ENCODE measurements at regions not wholly inside any gene's neighbourhood (a gene's known extent, or its start where the extent isn't known, plus 50 kb on each side); places are given as distances from the start of the nearest gene placed in this dataset.

DNA sequence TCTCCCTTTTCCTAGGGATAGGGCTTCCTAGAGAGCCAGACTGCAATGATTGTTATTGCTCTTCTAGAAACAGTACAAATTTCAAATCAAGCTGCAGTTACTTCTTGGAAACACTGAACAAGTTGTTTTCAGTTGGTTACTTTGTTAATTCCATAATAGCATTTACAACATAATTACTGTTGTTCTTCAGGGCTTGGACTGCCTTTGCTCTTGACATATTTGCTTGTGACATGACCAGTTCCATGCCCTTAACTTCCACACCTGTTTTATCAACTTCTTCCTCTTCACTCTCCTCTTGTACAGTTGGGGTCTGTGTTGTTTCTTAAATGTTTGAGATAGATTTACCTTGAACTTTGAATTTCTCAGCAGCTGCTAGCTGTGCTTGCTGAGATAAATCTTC, 104.4 kb downstream of the SEC23IP start:
- TF ChIP-seq YY1 (IDR thresholded peaks at IDR 0.05; ENCODE audit: insufficient read depth, insufficient read length) (no peak), SUZ12 (IDR thresholded peaks at IDR 0.05; ENCODE audit: extremely low read depth, insufficient read depth, insufficient read length) (no peak), ZNF274 (IDR thresholded peaks at IDR 0.05; ENCODE audit: low read depth, low read length) (no peak)
- H3K9ac ChIP-seq (ENCODE audit: insufficient read length, low read depth), result no peak overlapping the region
- H3K36me3 ChIP-seq (ENCODE audit: insufficient read depth, insufficient read length, low read length), result no peaks in the 10 kb centered on the region
- H3K27me3 ChIP-seq (ENCODE audit: insufficient read depth, insufficient read length), result no peaks in the 10 kb centered on the region
- no peak for DNase-seq (ENCODE audit: low read depth, low spot score)
- no peak overlapping the region for H3K4me3 ChIP-seq (ENCODE audit: insufficient read length, low read depth)
- H3K9me3 ChIP-seq (ENCODE audit: insufficient read depth, low read length), result 0 out of 2 replicates have a peak, but pooled peaks cover 7% of the 10 kb centered on the region
- no peaks in the 10 kb centered on the region for H3K4me1 ChIP-seq (ENCODE audit: insufficient read depth, insufficient read length)

DNA sequence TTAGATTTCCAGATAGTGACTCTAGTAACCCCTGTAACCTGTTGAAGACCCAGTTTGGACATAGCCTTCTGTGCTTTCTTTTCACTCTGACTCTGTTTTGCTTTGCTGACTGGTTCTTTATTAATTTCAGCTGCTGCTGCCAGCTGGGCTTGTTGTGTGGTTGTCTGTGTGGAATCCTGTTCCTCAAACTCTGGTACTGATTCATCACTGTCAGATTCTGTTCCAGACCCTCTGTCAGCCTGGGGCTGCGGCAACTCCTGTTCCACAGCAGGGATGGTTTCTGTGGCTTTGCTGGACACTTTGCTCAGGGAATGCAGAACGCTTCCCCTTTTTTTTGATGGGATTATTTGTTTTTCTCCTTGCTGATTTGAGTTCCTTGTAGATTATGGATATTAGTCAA, 104.9 kb downstream of the SEC23IP start:
- H3K4me1 ChIP-seq (ENCODE audit: insufficient read depth, insufficient read length), result no peaks in the 10 kb centered on the region
- H3K4me3 ChIP-seq (ENCODE audit: insufficient read length, low read depth), result no peak overlapping the region
- TF ChIP-seq ZNF274 (IDR thresholded peaks at IDR 0.05; ENCODE audit: low read depth, low read length), result no peak
- TF ChIP-seq SUZ12 (IDR thresholded peaks at IDR 0.05; ENCODE audit: extremely low read depth, insufficient read depth, insufficient read length), result no peak
- no peak for TF ChIP-seq YY1 (IDR thresholded peaks at IDR 0.05; ENCODE audit: insufficient read depth, insufficient read length)
- H3K36me3 ChIP-seq (ENCODE audit: insufficient read depth, insufficient read length, low read length), result no peaks in the 10 kb centered on the region
- no peak for DNase-seq (ENCODE audit: low read depth, low spot score)
- H3K27me3 ChIP-seq (ENCODE audit: insufficient read depth, insufficient read length), result no peaks in the 10 kb centered on the region
- H3K9ac ChIP-seq (ENCODE audit: insufficient read length, low read depth), result no peak overlapping the region
- 0 out of 2 replicates have a peak, but pooled peaks cover 7% of the 10 kb centered on the region for H3K9me3 ChIP-seq (ENCODE audit: insufficient read depth, low read length)

DNA sequence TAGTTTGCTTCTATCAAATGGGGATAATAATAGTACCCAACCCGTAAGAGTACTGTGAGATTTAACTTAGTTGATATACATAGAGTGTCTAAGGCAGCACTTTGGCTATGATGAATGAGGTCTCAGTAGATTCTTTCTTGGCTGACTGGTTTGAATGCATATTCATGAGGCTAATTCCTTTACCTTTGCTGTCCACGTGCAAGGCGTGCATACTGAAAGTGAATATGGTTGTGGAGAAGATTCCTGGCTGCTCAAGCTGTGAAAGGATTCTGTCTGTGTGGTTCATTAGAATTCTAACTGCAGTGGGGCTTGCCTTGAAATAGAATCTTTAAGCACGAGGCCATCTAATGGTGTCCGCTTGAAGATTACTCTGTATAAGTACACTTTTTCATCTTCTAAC, 110.3 kb downstream of the SEC23IP start:
- Histone ChIP-seq H3K4me1 (ENCODE audit: insufficient read depth, insufficient read length) (no peaks in the 10 kb centered on the region), H3K27me3 (ENCODE audit: insufficient read depth, insufficient read length) (no peaks in the 10 kb centered on the region), H3K36me3 (ENCODE audit: insufficient read depth, insufficient read length, low read length) (no peaks in the 10 kb centered on the region), H3K9ac (ENCODE audit: insufficient read length, low read depth) (no peak overlapping the region), H3K4me3 (ENCODE audit: insufficient read length, low read depth) (no peak overlapping the region), H3K9me3 (ENCODE audit: insufficient read depth, low read length) (no peaks in the 10 kb centered on the region)
- no peak for DNase-seq (ENCODE audit: low read depth, low spot score)
- TF ChIP-seq SUZ12 (IDR thresholded peaks at IDR 0.05; ENCODE audit: extremely low read depth, insufficient read depth, insufficient read length) (no peak), ZNF274 (IDR thresholded peaks at IDR 0.05; ENCODE audit: low read depth, low read length) (no peak), YY1 (IDR thresholded peaks at IDR 0.05; ENCODE audit: insufficient read depth, insufficient read length) (no peak)

DNA sequence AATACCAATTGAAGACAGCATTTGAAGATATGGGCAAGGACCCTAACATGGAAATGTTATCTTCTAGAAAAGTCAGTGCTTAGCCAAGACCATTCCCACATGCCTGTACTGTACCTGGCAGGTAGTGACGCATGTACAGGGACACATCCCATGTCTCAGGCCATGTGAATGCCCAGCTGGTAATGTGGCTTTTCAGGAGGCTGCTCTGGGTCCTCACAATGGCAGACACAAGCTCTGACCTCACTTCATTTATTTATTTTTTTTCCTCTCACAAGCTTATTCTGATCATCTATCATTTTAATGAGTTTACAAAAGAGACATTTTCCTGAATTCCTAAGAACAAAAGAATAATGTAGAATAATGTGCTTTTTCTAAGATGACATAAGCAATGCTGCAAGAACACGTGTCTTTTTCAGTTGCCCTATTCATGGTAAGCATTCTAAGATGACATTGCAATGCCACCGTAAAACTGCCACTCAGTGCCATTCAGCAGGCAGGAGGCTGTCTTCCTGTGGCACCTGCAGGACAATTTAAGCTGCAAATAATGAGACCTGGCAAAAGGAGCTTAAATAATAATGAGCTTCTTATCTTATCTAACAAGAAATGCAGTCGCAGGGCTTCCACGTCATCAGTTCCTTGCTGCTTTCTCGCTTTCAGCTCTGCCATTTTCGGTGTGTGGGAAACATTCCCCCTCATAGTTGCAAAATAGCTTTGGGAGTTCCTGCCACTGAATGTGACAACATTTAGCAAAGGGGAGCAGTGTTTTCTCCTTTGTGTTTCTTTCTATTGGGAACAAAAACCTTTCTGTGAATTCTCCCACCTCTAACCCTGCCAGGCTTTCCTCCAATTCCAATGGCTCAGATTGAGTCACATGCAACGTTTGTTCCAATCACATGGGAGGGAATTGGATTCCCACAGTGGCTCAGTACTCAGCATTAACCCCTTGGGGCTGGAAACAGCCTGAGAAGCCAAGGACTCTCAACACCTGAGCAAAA, 113.0 kb downstream of the SEC23IP start:
- TF ChIP-seq YY1 (IDR thresholded peaks at IDR 0.05; ENCODE audit: insufficient read depth, insufficient read length) (no peak), SUZ12 (IDR thresholded peaks at IDR 0.05; ENCODE audit: extremely low read depth, insufficient read depth, insufficient read length) (no peak), ZNF274 (IDR thresholded peaks at IDR 0.05; ENCODE audit: low read depth, low read length) (no peak)
- Histone ChIP-seq H3K9me3 (ENCODE audit: insufficient read depth, low read length) (no peaks in the 10 kb centered on the region), H3K4me3 (ENCODE audit: insufficient read length, low read depth) (no peak overlapping the region), H3K36me3 (ENCODE audit: insufficient read depth, insufficient read length, low read length) (no peaks in the 10 kb centered on the region), H3K9ac (ENCODE audit: insufficient read length, low read depth) (no peak overlapping the region), H3K27me3 (ENCODE audit: insufficient read depth, insufficient read length) (no peaks in the 10 kb centered on the region), H3K4me1 (ENCODE audit: insufficient read depth, insufficient read length) (no peaks in the 10 kb centered on the region)
- no peak for DNase-seq (ENCODE audit: low read depth, low spot score)

DNA sequence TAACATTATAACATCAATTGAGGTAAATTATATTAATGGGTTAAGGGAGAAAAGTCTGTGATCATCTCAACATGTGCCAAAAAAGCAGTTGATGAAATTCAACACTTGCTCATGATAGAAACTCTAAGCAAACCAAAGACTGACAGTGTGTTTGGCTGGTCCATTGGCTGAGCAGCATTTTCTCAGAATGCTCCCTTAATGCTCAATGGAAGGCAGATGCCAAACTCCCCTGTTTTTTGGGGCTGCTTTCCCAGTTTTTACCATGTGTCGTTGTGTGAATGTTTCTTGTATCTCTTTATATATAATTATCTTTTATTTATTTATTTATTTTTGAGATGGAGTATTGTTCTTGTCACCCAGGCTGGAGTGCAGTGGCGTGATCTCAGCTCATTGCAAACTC, 114.7 kb downstream of the SEC23IP start:
- TF ChIP-seq ZNF274 (IDR thresholded peaks at IDR 0.05; ENCODE audit: low read depth, low read length), result no peak
- TF ChIP-seq YY1 (IDR thresholded peaks at IDR 0.05; ENCODE audit: insufficient read depth, insufficient read length), result no peak
- TF ChIP-seq SUZ12 (IDR thresholded peaks at IDR 0.05; ENCODE audit: extremely low read depth, insufficient read depth, insufficient read length), result no peak
- Histone ChIP-seq H3K27me3 (ENCODE audit: insufficient read depth, insufficient read length) (no peaks in the 10 kb centered on the region), H3K4me3 (ENCODE audit: insufficient read length, low read depth) (no peak overlapping the region), H3K36me3 (ENCODE audit: insufficient read depth, insufficient read length, low read length) (no peaks in the 10 kb centered on the region), H3K9ac (ENCODE audit: insufficient read length, low read depth) (no peak overlapping the region), H3K9me3 (ENCODE audit: insufficient read depth, low read length) (no peaks in the 10 kb centered on the region), H3K4me1 (ENCODE audit: insufficient read depth, insufficient read length) (peaks cover 4% of the 10 kb centered on the region)
- no peak for DNase-seq (ENCODE audit: low read depth, low spot score)

DNA sequence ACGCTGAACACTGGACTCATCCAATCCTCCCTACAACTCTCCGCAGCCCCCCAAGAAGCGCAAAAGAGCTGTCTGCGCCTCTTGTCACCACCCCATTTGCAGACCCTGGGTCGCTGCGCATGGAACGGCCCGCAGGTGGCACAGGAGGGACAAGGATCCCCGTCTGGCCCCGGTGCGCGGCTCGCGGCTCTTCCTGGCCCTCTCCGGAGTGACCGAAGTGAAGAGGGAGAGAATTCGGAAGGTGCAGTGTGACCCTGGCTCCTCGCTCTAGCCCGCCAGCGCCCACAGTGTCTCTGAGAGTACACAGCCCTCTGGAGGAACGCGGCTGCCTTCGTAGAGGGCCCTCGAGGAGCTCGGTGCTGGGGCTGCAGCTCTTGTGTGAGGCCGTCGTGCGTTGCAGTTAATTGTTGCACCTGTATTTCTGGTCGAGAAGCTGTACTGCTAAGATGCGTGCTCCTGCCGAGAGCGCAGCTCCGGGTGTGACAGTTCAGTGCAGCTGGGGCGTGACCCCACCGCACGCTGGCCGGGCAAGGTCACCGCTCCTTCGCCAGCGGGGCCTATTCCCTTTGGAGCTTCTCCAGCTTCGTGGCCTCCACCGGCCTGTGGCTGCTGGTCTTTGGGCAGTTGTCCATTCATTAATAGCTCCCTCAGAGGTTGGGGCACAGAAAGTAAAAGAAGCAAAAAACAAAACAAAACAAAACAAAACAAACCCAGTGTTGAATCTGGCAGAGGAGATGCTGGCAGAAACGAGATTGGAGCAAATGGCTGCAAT, 119.0 kb downstream of the SEC23IP start:
- no peaks in the 10 kb centered on the region for H3K9me3 ChIP-seq (ENCODE audit: insufficient read depth, low read length)
- TF ChIP-seq SUZ12 (IDR thresholded peaks at IDR 0.05; ENCODE audit: extremely low read depth, insufficient read depth, insufficient read length) (no peak), YY1 (IDR thresholded peaks at IDR 0.05; ENCODE audit: insufficient read depth, insufficient read length) (no peak), ZNF274 (IDR thresholded peaks at IDR 0.05; ENCODE audit: low read depth, low read length) (no peak)
- no peak overlapping the region for H3K9ac ChIP-seq (ENCODE audit: insufficient read length, low read depth)
- peaks cover 4% of the 10 kb centered on the region for H3K4me1 ChIP-seq (ENCODE audit: insufficient read depth, insufficient read length)
- no peak overlapping the region for H3K4me3 ChIP-seq (ENCODE audit: insufficient read length, low read depth)
- H3K27me3 ChIP-seq (ENCODE audit: insufficient read depth, insufficient read length), result no peaks in the 10 kb centered on the region
- H3K36me3 ChIP-seq (ENCODE audit: insufficient read depth, insufficient read length, low read length), result no peaks in the 10 kb centered on the region
- DNase-seq (ENCODE audit: low read depth, low spot score), result no peak

DNA sequence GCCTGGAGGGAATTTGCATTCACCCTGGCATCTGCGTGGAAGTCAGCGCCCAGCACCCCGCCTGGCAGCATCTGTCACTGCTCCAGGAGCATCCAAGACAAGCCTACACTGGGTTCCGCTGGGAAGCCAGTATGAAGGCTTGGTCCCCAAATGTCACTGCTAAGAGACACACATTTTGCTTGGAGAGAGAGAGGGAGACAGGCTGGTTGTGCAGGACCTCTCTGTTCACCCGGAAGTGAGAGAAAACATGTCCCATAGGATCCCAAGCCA, 119.5 kb downstream of the SEC23IP start:
- no peak overlapping the region for H3K9ac ChIP-seq (ENCODE audit: insufficient read length, low read depth)
- no peaks in the 10 kb centered on the region for H3K36me3 ChIP-seq (ENCODE audit: insufficient read depth, insufficient read length, low read length)
- no peaks in the 10 kb centered on the region for H3K27me3 ChIP-seq (ENCODE audit: insufficient read depth, insufficient read length)
- TF ChIP-seq YY1 (IDR thresholded peaks at IDR 0.05; ENCODE audit: insufficient read depth, insufficient read length) (no peak), SUZ12 (IDR thresholded peaks at IDR 0.05; ENCODE audit: extremely low read depth, insufficient read depth, insufficient read length) (no peak), ZNF274 (IDR thresholded peaks at IDR 0.05; ENCODE audit: low read depth, low read length) (no peak)
- no peak overlapping the region for H3K4me3 ChIP-seq (ENCODE audit: insufficient read length, low read depth)
- H3K4me1 ChIP-seq (ENCODE audit: insufficient read depth, insufficient read length), result peaks cover 4% of the 10 kb centered on the region
- H3K9me3 ChIP-seq (ENCODE audit: insufficient read depth, low read length), result no peaks in the 10 kb centered on the region
- DNase-seq (ENCODE audit: low read depth, low spot score), result no peak
